OCI-LY1 (cell line): ENCODE measurements at regions not wholly inside any gene's neighbourhood (a gene's known extent, or its start where the extent isn't known, plus 50 kb on each side); places are given as distances from the start of the nearest gene placed in this dataset.

Experiments used
- EZH2 ChIP-seq: fragments of 200-600 bp; sonication (generic), shearing (Covaris generic); IDR thresholded peaks from 2 replicates; pipeline ENCODE4 v1.8.0; 2017; ENCODE audit warnings: borderline replicate concordance, mixed run types, mild to moderate bottlenecking, antibody characterized with exemption, low read length, moderate library complexity, mixed read lengths
- TF ChIP-seq, protein P1 (sequence below): fragments of 200-600 bp; sonication (generic), shearing (Covaris generic); IDR thresholded peaks from 2 replicates; pipeline ENCODE4 v1.5.1; 2017; ENCODE audit warnings: mild to moderate bottlenecking, antibody characterized with exemption, low read length, moderate library complexity, mixed read lengths

DNA sequence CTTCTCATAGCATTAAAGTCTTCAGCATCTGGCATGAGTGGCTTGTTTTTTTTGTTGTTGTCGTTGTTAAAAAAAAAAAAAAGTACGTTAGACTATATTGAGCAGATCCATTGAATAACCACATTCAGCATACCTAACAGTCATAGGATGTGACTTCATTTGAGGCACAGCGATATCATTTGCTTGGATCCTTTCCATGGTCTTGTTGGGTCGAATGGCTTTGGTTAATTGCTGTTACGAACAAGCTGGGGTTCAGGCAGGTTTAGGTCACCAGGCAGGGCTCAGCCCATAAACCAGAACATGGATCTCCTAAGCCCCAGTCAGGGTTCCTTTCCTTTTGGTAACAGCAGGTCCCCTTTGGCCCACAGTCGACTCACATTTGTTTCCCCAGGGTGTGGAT lies 76.2 kb downstream of the POLR2M start:
- TF ChIP-seq, protein P1, sequence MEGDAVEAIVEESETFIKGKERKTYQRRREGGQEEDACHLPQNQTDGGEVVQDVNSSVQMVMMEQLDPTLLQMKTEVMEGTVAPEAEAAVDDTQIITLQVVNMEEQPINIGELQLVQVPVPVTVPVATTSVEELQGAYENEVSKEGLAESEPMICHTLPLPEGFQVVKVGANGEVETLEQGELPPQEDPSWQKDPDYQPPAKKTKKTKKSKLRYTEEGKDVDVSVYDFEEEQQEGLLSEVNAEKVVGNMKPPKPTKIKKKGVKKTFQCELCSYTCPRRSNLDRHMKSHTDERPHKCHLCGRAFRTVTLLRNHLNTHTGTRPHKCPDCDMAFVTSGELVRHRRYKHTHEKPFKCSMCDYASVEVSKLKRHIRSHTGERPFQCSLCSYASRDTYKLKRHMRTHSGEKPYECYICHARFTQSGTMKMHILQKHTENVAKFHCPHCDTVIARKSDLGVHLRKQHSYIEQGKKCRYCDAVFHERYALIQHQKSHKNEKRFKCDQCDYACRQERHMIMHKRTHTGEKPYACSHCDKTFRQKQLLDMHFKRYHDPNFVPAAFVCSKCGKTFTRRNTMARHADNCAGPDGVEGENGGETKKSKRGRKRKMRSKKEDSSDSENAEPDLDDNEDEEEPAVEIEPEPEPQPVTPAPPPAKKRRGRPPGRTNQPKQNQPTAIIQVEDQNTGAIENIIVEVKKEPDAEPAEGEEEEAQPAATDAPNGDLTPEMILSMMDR: no peak
- no peak for TF ChIP-seq EZH2
